Stimulated activated CD4-positive, alpha-beta T cell treated with anti-CD3 and anti-CD28 coated beads, Interleukin-15, amount 100 ng/mL, for 1 hour (primary cell): ENCODE measurements at regions not wholly inside any gene's neighbourhood (a gene's known extent, or its start where the extent isn't known, plus 50 kb on each side); places are given as distances from the start of the nearest gene placed in this dataset.

Experiments
- DNase-seq, 2 donors: peaks; one replicate each; pipeline ENCODE4 v3.0.0-alpha.2; 2020; ENCODE audit warnings: low read depth in 1 of 2, low spot score in 1 of 2

GRCh38 chr3:42037318-42037945 lies 53.7 kb upstream of the TRAK1 start:
- DNase-seq: no peak

GRCh38 chr3:42036483-42036823 lies 54.7 kb upstream of the TRAK1 start:
- no peak for DNase-seq

GRCh38 chr3:42035816-42036482 lies 55.2 kb upstream of the TRAK1 start:
- DNase-seq: no peak

GRCh38 chr3:42035007-42035406 lies 56.1 kb upstream of the TRAK1 start:
- DNase-seq: no peak

GRCh38 chr3:42033741-42034140 lies 57.4 kb upstream of the TRAK1 start:
- no peak for DNase-seq

- DNase-seq: no peak
Observed at GRCh38 chr3:42032693-42033349, 58.3 kb upstream of the TRAK1 start.

GRCh38 chr3:42031808-42032480 lies 59.2 kb upstream of the TRAK1 start:
- no peak for DNase-seq

GRCh38 chr3:42028474-42028873 lies 62.7 kb upstream of the TRAK1 start:
- DNase-seq: no peak

- no peak for DNase-seq
Observed at GRCh38 chr3:42027571-42027970, 63.6 kb upstream of the TRAK1 start.

- no peak for DNase-seq
Observed at GRCh38 chr3:42025370-42026138, 63.7 kb upstream of the ULK4 start.

- DNase-seq: no peak
Observed at GRCh38 chr3:42024591-42025351, 62.9 kb upstream of the ULK4 start.

GRCh38 chr3:42023380-42023779 lies 61.5 kb upstream of the ULK4 start:
- DNase-seq: no peak

- no peak for DNase-seq
Observed at GRCh38 chr3:42022355-42022754, 60.5 kb upstream of the ULK4 start.

- DNase-seq: no peak
Observed at GRCh38 chr3:42020684-42021307, 58.9 kb upstream of the ULK4 start.

- DNase-seq: no peak
Observed at GRCh38 chr3:42019953-42020260, 58.0 kb upstream of the ULK4 start.

GRCh38 chr3:42019144-42019952 lies 57.4 kb upstream of the ULK4 start:
- DNase-seq: no peak

GRCh38 chr3:42014921-42015533 lies 53.1 kb upstream of the ULK4 start:
- DNase-seq: no peak

- no peak for DNase-seq
Observed at GRCh38 chr3:42014458-42014920, 52.6 kb upstream of the ULK4 start.
